Renal cortex interstitium (tissue), 11 donors: ENCODE measurements at regions not wholly inside any gene's neighbourhood (a gene's known extent, or its start where the extent isn't known, plus 50 kb on each side); places are given as distances from the start of the nearest gene placed in this dataset.

Source experiments
- DNase-seq, 11 donors: peaks; one replicate each; pipeline ENCODE4 v3.0.0-alpha.2; 2013; ENCODE audit warnings: low read depth in 9 of 11, low spot score in 4 of 11; ENCODE audit errors: extremely low read depth in 1 of 11

DNA sequence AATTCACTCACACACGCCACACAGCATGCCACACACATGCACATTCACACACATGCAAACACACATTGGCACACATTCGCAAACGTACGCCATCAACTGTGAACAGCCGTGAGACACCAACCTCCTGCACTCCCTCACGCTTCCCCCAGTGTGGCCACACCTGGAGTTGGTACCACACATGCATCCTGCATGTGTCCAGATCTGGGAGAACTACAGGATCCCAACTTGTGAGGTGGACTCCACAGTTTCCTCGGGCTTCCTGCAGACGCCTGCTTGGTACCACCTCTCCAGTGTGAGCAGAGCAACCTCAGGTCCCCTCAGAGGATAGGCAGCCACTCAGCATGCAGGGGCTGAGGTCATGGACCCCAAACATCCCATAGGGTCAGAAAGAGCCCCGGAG is 239.0 kb downstream of the EIPR1 start:
- no peak for DNase-seq

DNA sequence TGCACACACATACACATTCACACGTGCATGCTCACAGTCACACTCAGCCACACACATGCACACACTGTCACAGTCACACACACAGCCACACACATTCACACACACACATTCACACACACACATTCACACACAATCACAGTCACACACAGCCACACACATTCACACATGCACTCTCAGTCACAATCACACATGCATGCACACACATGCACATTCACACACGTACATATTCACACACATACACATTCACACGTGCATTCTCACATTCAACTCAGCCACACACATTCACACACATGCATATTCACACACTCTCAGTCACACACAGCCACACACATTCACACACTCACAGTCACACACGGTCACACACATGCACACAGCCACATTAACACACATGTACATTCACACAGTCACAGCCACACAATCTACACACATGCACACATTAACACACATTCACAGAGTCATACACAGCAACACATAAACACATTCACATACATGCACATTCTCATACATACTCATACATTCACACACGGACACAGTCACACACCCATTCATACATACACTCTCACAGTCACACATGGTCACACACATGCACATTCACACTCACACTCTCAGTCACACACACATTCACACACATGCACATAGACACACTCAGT is 239.8 kb downstream of the EIPR1 start:
- DNase-seq: no peak

DNA sequence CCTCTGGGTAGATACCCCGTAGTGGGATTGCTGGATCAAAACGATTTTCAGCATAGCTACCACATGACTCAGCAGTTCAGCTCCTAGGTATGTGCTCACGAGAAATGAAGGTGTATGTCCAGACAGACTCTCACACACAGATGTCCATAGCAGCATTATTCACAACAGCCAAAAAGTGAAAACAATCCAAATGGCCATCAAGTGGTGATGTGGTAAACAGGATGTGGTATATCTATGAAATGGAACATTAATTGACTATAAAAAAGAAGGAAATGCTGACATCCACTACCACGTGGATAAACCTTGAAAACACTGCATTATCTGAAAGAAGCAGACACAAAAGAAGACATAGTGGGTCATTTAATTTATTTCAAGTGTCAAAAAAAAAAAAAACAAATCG is 241.9 kb downstream of the EIPR1 start:
- DNase-seq: no peak

DNA sequence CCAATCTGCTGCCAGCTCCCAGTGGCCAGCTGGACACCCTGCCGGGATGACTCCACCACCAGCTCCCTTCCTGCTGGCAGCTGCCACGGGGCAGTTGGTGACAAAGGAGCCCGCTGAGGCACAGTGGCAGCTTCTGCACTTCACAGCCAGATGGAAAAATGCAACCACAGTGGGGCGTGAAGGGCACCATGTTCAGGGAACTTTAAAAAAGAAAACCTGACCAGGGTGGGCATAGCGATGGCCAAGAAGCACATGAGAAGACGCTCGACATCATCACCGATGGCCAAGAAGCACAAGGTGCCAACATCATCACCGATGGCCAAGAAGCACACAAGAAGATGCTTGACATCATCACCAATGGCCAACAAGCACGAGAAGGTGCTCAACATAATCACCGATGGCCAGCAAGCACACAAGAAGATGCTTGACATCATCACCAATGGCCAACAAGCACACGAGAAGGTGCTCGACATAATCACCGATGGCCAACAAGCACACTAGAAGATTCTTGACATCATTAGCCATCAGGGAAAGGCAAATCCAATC is 243.5 kb downstream of the EIPR1 start:
- DNase-seq: no peak

DNA sequence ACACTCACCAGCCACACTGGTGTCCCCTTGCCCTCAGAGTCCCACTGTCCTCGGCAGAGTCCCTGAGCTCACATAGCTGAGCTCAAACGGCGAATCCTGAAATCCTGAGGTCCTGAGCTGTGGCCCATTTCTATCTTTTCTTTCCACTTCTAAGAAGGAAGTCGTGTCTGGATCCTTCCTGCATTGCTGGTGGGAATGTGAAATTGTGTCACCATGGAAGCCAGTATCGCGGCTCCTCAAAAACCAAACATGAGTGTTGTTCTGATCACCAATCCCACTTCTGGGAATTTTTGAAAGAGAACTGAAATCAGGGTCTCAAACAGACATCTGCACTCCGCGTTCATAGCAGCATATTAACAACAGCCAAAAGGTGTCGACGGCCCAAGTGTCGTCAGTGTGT is 244.7 kb downstream of the EIPR1 start:
- DNase-seq: no peak

DNA sequence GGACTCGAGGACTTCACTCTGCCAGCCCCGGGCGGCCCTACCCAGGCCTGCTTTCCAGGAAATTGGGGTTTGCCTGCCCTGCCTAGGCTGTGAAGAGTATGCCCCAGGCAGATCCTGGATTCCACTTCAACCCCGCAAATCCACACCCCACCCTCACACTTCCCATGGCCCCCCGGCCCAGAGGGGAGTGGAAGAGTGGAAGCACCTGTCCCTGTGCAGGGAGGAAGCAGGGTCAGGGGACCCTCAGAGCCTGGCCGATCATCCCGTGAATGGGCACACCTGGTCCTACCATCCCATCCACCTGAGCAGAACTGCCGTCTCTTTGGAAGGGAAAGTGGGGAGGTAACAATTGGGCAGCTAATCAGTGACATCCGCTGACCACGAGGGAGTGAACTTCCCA is 245.2 kb downstream of the EIPR1 start:
- DNase-seq: no peak

DNA sequence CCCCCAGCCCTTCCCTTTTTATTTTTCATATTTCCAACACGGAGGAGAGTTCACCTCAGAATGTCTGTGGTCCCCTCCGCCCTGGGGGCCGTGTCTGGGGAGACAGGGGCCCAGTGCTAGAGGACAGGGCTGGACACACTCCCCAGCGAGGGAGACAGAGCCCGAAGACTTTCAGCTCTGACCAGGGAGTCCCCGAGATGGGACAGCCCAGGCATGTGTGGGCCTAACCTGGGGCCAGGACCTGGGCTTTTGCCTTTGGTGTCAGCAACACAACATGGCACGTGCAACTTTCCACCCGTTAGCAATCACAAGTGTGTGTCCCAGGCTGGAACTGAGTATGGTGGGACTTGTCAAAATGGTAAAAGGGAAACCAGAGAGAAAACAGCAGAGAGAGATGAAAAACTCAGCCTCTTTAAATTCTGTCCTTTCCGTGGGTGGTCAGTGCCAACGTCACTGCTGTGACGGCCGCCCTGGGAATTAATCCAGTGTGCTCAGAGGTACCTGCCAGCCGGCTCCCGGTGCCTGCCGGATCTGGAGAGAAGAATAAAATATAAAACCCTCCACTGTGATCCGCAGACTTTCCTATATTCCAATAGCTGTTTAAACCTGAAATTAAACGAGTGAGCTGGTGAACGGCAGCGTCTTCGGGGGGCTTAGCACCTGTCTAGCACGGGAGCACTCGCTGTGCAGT is 245.8 kb downstream of the EIPR1 start:
- DNase-seq: no peak

DNA sequence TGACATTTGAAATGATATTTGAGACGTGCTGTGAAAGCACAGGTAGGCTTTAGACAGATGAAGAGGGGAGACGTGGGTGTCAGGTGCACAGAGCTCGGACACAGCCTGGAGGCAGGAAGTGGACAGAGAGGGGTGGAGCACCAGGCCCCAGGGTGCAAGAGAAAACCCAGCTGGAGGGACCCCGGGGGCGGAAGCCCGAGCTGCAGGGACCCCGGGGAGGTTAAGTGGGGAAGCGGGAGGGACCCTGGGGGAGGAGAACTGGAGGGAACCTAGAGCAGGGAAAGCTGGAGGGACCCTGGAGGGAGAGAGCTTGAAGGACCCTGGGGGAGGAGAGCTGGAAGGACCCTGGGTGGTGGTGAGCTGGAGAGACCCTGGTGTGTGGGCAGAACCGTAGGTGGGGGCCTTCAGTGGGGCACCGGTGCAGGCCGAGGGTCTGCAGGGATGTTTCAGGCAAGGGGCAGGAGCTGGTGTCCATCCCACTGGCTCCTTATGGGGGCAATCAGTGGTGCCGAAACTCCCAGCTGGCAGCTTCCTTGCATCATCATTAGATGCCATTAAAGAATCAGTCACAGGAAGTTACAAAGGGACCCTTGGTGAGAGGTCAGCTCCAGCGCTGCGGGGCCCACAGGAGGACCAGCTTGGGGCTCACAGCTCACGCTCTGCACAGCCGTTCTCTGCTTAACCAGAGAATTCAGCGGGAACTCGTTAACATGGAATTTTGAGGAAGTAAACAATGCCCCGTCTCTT is 246.6 kb downstream of the EIPR1 start:
- peak in 3 of 11 donors; percentile 15 to 23 (median 17) for DNase-seq

DNA sequence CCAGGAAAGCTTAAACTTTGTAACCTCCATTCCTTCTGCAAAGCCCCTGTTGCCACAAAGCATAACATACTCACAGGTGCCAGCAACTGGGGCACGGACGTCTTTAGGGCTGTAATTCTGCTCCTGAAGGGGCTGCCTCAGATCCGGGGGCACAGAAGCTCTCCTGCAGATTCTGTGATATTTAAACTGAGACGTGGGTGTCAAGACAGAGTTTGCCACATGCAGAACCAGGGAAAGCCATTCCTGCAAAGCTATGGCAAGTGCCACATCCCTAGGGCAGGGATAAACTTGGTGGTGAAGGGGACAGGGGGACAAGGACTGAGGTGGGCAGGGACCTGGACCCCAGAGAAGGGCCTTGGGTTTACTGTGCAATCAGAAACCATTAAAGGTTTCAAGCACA is 247.2 kb downstream of the EIPR1 start:
- DNase-seq: no peak

DNA sequence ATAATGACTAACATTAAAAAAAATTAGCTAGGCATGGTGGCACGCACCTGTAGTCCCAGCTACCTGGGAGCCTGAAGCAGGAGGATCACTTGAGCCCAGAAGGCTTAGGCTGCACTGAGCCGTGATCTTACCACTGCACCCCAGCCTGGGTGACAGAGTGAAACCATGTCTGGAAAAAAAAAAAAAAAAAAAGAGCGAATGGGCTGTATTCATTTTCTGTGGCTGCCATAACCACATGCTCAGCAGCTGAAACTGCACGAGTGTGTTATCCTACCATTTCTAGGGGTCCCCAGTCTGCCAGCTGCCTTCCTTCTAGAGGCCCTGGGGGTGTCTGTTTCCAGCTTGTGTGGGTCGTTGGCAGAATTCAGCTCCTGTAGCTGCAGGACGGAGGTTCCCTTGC is 247.8 kb downstream of the EIPR1 start:
- no peak for DNase-seq

DNA sequence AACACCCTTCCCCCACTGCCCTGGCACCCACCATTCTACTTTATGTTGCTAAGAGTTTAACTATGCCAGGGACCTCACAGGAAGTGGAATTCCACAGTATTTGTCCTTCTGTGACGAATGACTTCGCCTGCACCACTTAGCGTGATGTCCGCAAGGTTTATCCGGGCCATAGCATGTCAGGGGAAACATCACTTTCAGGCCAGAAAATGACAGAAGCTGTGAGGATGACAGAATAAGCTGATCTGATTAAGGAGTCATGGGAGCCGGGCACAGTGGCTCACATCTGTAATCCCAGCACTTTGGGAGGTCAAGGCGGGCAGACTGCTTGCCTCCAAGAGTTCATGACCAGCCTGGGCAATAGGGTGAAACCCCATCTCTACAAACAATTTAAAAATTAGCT is 248.8 kb downstream of the EIPR1 start:
- no peak for DNase-seq

DNA sequence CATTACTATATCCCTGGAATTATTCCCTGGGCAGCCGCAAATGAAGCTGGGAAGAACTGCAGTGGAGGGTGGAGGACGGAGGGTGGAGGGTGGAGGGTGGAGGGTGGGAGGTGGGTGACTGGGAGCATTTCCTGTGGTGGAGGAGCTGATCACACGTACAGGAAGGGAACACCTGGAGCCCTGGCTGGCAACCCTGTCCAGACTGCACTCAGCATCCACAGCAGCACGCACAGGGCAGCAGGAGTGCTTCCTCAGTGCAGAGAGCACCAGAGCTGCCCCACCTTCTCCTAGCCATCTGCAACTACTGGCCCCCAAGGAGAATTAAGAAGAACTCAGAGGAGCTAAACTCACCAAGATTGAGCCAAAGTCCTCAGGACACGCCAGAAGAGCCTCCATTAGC is 249.9 kb downstream of the EIPR1 start:
- DNase-seq: no peak

DNA sequence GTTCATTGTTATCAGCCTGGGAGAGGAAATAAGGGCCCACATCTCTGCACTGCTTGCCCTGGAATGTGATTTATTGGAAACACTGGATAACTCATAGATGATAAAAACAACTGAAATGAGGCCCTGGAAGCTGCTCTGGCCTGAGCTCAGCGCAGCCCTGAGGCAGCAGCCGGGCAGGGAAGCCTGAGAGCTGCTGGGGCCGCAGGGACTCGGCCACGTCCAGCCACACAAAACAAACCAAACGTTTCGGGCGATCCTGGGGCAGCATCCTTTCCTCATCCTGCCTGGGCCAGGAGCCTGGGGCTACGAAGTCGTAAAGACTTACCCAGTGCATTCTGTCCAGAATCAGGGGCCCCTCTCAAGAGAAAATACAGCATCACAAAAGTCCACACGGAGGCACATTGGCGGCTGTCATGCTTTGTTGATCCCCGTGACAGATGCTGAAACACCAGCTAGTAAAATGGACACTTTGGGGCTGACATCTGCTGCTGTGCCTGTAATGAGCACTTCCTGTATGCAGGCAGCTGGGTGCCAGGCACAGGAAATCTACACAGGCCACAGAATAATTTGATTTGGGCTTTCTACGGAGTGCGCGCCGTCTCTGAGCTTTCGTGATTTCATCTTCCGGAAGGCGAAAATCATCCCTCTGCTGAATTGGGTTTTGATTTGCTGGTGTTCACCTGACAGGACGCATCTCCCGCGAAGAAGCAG is 250.6 kb downstream of the EIPR1 start:
- no peak for DNase-seq

DNA sequence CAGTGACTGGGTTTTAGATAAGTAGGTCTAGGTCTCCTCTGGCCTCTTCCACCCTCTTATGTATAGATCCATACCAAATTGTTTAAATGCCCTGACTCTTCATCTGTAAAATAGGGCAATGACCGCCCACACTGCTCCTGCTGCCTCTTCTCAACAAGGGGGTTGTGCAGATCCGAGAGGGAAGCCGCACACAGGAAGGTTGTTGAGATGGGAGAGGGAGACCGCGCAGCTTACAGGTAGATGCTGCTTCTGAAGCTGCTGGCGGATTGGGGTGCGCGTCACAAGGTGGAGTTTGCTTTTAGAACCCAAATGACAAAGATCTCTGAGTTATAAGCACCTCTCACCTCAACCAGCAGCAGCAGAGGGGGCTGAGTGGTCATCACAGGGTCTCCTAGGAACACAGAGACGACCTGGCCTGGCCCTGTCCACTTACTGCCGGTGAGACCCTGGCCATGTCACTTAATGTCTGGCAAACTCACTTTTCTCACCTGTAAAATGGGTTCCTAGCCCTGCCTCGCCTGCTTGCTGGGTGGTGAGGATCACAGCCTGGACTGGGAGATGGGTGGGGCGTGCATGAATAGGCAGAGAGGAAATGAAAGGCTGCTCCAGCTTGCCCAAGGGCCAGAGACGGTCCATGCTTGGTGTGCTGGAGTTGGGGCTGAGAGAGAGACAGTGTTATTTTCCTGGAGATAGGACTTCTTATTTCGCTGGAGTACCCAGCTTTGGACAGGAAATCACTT is 251.3 kb downstream of the EIPR1 start:
- no peak for DNase-seq

DNA sequence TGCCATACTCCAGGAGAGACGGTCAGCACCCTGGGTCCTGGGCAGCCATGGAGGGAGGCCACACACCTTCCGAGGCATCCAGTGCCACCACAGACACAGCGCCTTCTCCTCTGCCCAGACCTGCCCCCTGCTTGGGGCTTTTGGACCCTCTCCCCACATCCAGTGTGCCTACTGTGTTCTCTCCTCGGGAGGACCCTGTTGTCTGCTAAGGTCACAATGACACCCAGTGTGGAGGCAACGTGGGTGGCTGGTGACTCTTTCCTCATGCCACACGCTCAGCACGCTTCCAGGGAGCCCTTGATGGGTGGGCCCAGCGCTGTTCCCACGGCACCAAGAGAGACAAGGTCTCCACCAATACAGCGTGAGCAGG is 251.9 kb downstream of the EIPR1 start:
- no peak for DNase-seq

DNA sequence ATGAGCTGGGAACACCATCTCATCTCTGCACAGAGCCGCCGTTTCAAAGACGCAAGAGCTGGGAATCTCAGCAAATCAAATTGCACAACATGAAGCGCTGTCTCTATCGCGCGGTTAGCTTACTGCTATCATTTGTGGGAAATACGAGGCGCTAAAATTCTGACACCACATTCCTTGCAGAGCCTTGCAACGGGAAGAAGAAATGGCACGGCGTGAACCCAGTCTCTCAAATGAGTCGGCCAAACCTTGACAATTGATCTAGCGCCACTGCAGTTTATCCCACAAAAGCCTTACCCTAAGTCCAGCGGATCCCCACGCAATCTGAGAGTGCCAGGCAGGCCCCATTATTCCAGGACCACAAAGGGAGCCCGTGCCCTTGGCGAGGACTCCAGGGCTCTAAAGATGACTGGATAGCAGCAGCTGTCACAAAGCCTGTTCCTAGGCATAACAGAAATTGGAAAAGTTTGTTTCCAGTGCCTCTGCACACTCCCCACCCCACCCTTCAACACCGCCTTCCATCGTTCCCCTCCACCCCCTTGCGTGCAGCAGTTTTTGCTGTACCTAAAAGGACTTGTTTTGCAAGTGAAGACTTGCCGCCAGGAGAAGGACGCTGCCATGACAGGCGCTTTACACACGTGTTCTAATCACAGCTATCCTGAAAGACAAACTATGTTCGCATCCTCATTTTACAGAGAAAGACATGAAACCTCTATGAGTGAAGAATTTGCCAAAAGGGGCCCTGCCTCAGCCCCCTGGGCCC is 252.4 kb downstream of the EIPR1 start:
- no peak for DNase-seq

DNA sequence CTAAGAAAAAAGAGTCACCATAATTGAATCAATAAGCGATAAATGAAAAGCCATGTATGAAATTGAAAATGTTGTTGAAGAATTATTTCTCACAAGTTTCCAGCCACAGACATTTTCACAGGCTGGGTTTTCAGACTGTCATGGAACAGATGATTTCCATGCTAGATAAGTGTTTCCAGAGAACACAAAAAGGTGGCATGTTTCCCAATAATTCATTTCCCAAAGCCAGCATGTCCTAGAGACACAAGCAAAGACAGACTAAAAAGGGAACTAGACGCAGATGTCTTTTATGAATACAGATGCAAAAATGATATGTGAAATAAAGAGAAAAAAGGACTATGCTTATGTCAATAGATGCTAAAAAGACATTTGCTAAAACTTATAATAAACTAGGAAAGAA is 255.1 kb downstream of the EIPR1 start:
- no peak for DNase-seq

DNA sequence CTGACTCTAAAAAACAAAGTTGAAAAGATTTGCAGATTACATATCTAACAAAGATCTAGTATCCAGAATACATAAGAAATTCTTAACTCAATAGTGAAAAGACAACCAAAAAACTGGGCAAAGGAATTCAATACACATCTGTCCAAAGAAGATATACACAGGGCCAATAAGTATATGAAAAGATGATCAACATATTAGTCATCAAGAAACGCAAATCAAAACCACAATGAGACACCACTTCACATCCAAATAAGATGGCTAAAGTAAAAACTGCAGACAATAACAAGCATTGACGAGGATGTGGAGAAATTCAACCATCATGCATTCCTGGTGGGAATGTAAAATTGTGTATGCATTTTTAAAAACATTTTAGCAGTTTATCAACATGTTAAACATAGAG is 256.0 kb downstream of the EIPR1 start:
- no peak for DNase-seq
